ACC112 (cell line): ENCODE measurements at regions not wholly inside any gene's neighbourhood (a gene's known extent, or its start where the extent isn't known, plus 50 kb on each side); places are given as distances from the start of the nearest gene placed in this dataset.
"Not testable (repeated sequence)": the region's sequence is repeated elsewhere in the genome, so short reads cannot be mapped to it uniquely, and the experiment has no call there.

ENCODE experiments used
- H2AFZ ChIP-seq: fragments of 200-600 bp; sonication (generic); one replicate; pipeline ENCODE4 v1.6.0; 2017; ENCODE audit warnings: antibody characterized with exemption, low read length; ENCODE audit not compliant: unreplicated experiment
- H3K27ac ChIP-seq: fragments of 200-600 bp; sonication (generic); 2 replicates; pipeline ENCODE4 v1.5.1; 2014; ENCODE audit warnings: low read depth, mild to moderate bottlenecking, antibody characterized with exemption, low read length, moderate library complexity
- H3K27me3 ChIP-seq: fragments of 200-600 bp; sonication (generic); 2 replicates; pipeline ENCODE4 v1.6.1; 2014; ENCODE audit warnings: mild to moderate bottlenecking, antibody characterized with exemption, low read length, moderate library complexity, mixed read lengths; ENCODE audit not compliant: insufficient read depth
- H3K36me3 ChIP-seq: fragments of 200-600 bp; sonication (generic); 2 replicates; pipeline ENCODE4 v1.6.1; 2016; ENCODE audit warnings: mild to moderate bottlenecking, antibody characterized with exemption, low read length, moderate library complexity, mixed read lengths; ENCODE audit not compliant: insufficient read depth
- H3K4me1 ChIP-seq: fragments of 200-600 bp; sonication (generic); one replicate; pipeline ENCODE4 v1.6.1; 2016; ENCODE audit warnings: low read length, mixed read lengths; ENCODE audit not compliant: insufficient read depth, unreplicated experiment, control insufficient read depth
- H3K4me3 ChIP-seq: fragments of 200-600 bp; sonication (generic); 2 replicates; pipeline ENCODE4 v1.5.1; 2014; ENCODE audit warnings: mild to moderate bottlenecking, low read depth, low read length
- H3K79me2 ChIP-seq: fragments of 200-600 bp; sonication (generic); one replicate; pipeline ENCODE4 v1.6.0; 2016; ENCODE audit warnings: low read length; ENCODE audit not compliant: control insufficient read depth, unreplicated experiment, insufficient read depth

GRCh38 chr10:31134311-31134952, 102.8 kb upstream of the ZNF438 start:
- H3K79me2 ChIP-seq: no peaks in the 10 kb centered on the region
- peak overlapping the region; percentile 76 for H3K4me3 ChIP-seq
- H3K27me3 ChIP-seq: no peaks in the 10 kb centered on the region
- peak overlapping the region; percentile 10; the same call in 1 of the 2 replicates for H3K27ac ChIP-seq
- no peaks in the 10 kb centered on the region for H3K36me3 ChIP-seq
- no peak overlapping the region for H2AFZ ChIP-seq
- H3K4me1 ChIP-seq: peaks cover 19% of the 10 kb centered on the region

- no peak overlapping the region for H3K4me3 ChIP-seq
- no peaks in the 10 kb centered on the region for H3K27me3 ChIP-seq
- H3K79me2 ChIP-seq: no peaks in the 10 kb centered on the region
- peaks cover 19% of the 10 kb centered on the region for H3K4me1 ChIP-seq
- H2AFZ ChIP-seq: no peak overlapping the region
- no peak overlapping the region for H3K27ac ChIP-seq
- H3K36me3 ChIP-seq: no peaks in the 10 kb centered on the region
Measured at GRCh38 chr10:31135171-31135570, 103.5 kb upstream of the ZNF438 start.

- H3K36me3 ChIP-seq, H3K4me3 ChIP-seq, H3K27me3 ChIP-seq, H2AFZ ChIP-seq, H3K79me2 ChIP-seq, H3K27ac ChIP-seq: not testable (repeated sequence)
- H3K4me1 ChIP-seq: peaks cover 19% of the 10 kb centered on the region
Measured at GRCh38 chr10:31135791-31136190, 104.1 kb upstream of the ZNF438 start.

- H3K4me1 ChIP-seq: peaks cover 19% of the 10 kb centered on the region
- no peak overlapping the region for H3K27ac ChIP-seq
- no peaks in the 10 kb centered on the region for H3K36me3 ChIP-seq
- no peak overlapping the region for H2AFZ ChIP-seq
- no peak overlapping the region for H3K4me3 ChIP-seq
- H3K79me2 ChIP-seq: no peaks in the 10 kb centered on the region
- H3K27me3 ChIP-seq: no peaks in the 10 kb centered on the region
Measured at GRCh38 chr10:31136386-31136785, 104.7 kb upstream of the ZNF438 start.

- H3K27me3 ChIP-seq: no peaks in the 10 kb centered on the region
- no peak overlapping the region for H3K4me3 ChIP-seq
- no peaks in the 10 kb centered on the region for H3K36me3 ChIP-seq
- H3K27ac ChIP-seq: no peak overlapping the region
- peak overlapping the region; percentile 39 for H2AFZ ChIP-seq
- no peaks in the 10 kb centered on the region for H3K79me2 ChIP-seq
- peaks cover 19% of the 10 kb centered on the region for H3K4me1 ChIP-seq
Measured at GRCh38 chr10:31136930-31137885, 105.5 kb upstream of the ZNF438 start.

- H3K27me3 ChIP-seq: no peaks in the 10 kb centered on the region
- H3K36me3 ChIP-seq: no peaks in the 10 kb centered on the region
- H3K4me3 ChIP-seq: no peak overlapping the region
- H3K79me2 ChIP-seq: no peaks in the 10 kb centered on the region
- peaks cover 19% of the 10 kb centered on the region for H3K4me1 ChIP-seq
- H2AFZ ChIP-seq: no peak overlapping the region
- H3K27ac ChIP-seq: no peak overlapping the region
Measured at GRCh38 chr10:31138026-31138553, 106.4 kb upstream of the ZNF438 start.

GRCh38 chr10:31139497-31139896, 107.8 kb upstream of the ZNF438 start:
- Histone ChIP-seq H3K4me3 (no peak overlapping the region), H3K27me3 (no peaks in the 10 kb centered on the region), H3K36me3 (no peaks in the 10 kb centered on the region), H3K27ac (no peak overlapping the region), H3K79me2 (no peaks in the 10 kb centered on the region), H2AFZ (no peak overlapping the region), H3K4me1 (peaks cover 8% of the 10 kb centered on the region)

GRCh38 chr10:31140716-31141115, 109.1 kb upstream of the ZNF438 start:
- Histone ChIP-seq H3K4me1 (no peaks in the 10 kb centered on the region), H3K79me2 (no peaks in the 10 kb centered on the region), H2AFZ (no peak overlapping the region), H3K27ac (no peak overlapping the region), H3K4me3 (no peak overlapping the region), H3K36me3 (no peaks in the 10 kb centered on the region), H3K27me3 (no peaks in the 10 kb centered on the region)

- Histone ChIP-seq H2AFZ (no peak overlapping the region), H3K4me1 (peaks cover 6% of the 10 kb centered on the region), H3K27me3 (no peaks in the 10 kb centered on the region), H3K79me2 (no peaks in the 10 kb centered on the region), H3K36me3 (no peaks in the 10 kb centered on the region), H3K4me3 (no peak overlapping the region), H3K27ac (no peak overlapping the region)
Measured at GRCh38 chr10:31142026-31142425, 110.4 kb upstream of the ZNF438 start.

- Histone ChIP-seq H3K79me2 (no peaks in the 10 kb centered on the region), H3K27ac (no peak overlapping the region)
Measured at GRCh38 chr10:31143331-31143935, 111.8 kb upstream of the ZNF438 start.

More at GRCh38 chr10:31143331-31143935, 111.8 kb upstream of the ZNF438 start:
- no peaks in the 10 kb centered on the region for H3K36me3 ChIP-seq
- H3K4me3 ChIP-seq: no peak overlapping the region
- H3K4me1 ChIP-seq: peaks cover 14% of the 10 kb centered on the region
- H2AFZ ChIP-seq: no peak overlapping the region
- no peaks in the 10 kb centered on the region for H3K27me3 ChIP-seq
